HEK293 (cell line): ENCODE measurements at regions not wholly inside any gene's neighbourhood (a gene's known extent, or its start where the extent isn't known, plus 50 kb on each side); places are given as distances from the start of the nearest gene placed in this dataset.

ENCODE experiments used
- CTCF ChIA-PET: fragments of 350-600 bp; formaldehyde crosslinking; extraction: SDS; loops from one replicate; lab custom pipeline; 2021; ENCODE audit warnings: antibody characterized with exemption; lab: Yijun Ruan, JAX
- POLR2A ChIA-PET: fragments of 300-600 bp; formaldehyde crosslinking; extraction: SDS; loops from one replicate; lab custom pipeline; 2020; ENCODE audit warnings: antibody characterized with exemption, inconsistent platforms; lab: Yijun Ruan, JAX
- H3K27ac ChIP-seq: fragments of 200-500 bp; sonication (Bioruptor generic); 2 replicates; pipeline ENCODE4 v1.5.1; 2014; ENCODE audit warnings: low read depth, low read length, control low read depth, inconsistent platforms; ENCODE audit errors: extremely low read depth
- H3K36me3 ChIP-seq, 2 experiments: fragments of 200-500 bp in 1 of 2; sonication (Bioruptor generic) in 1 of 2; 1 replicate in 1 of 2; 2 replicates in 1 of 2; pipeline ENCODE4 v1.5.1; 2014 to 2017; ENCODE audit warnings: inconsistent platforms in 2 of 2, low read length in 2 of 2; ENCODE audit not compliant: control insufficient read depth in 2 of 2, insufficient read depth in 1 of 2
- H3K4me1 ChIP-seq: fragments of 200-500 bp; sonication (Bioruptor generic); 2 replicates; pipeline ENCODE4 v1.5.1; 2014; ENCODE audit warnings: mild to moderate bottlenecking, low read length, inconsistent platforms; ENCODE audit not compliant: control insufficient read depth, insufficient read depth
- H3K4me3 ChIP-seq: 2 replicates; pipeline ENCODE4 v1.5.1; 2011; ENCODE audit warnings: low read depth, mild to moderate bottlenecking, control low read depth, low read length, moderate library complexity
- H3K9me3 ChIP-seq: fragments of 200-500 bp; sonication (Bioruptor generic); 2 replicates; pipeline ENCODE4 v1.5.1; 2014; ENCODE audit warnings: low read depth, low read length, inconsistent platforms; ENCODE audit not compliant: control insufficient read depth, insufficient read depth
- AEBP2 ChIP-seq: fragments of 450-650 bp; formaldehyde crosslinking; IDR thresholded peaks from 2 replicates; pipeline ENCODE4 v1.5.1; 2016; ENCODE audit warnings: missing biosample characterization, missing genetic modification characterization, borderline replicate concordance
- CTCF ChIP-seq: fragments of 450-650 bp; formaldehyde crosslinking; IDR thresholded peaks from 2 replicates; pipeline ENCODE4 v1.5.1; 2016; ENCODE audit warnings: missing biosample characterization, missing genetic modification characterization
- ELK4 ChIP-seq: IDR thresholded peaks from 2 replicates; pipeline ENCODE4 v1.6.1; 2011; ENCODE audit warnings: mild to moderate bottlenecking, low read depth, low read length, borderline replicate concordance
- SCRT1 ChIP-seq: fragments of 450-650 bp; formaldehyde crosslinking; IDR thresholded peaks from 2 replicates; pipeline ENCODE4 v1.5.1; 2016; ENCODE audit warnings: missing biosample characterization, missing genetic modification characterization, borderline replicate concordance
- TSHZ1 ChIP-seq: fragments of 450-650 bp; formaldehyde crosslinking; IDR thresholded peaks from 2 replicates; pipeline ENCODE4 v1.5.1; 2016; ENCODE audit warnings: missing biosample characterization, missing genetic modification characterization, borderline replicate concordance
- YY2 ChIP-seq: fragments of 450-650 bp; formaldehyde crosslinking; IDR thresholded peaks from 2 replicates; pipeline ENCODE4 v1.5.1; 2016; ENCODE audit warnings: missing biosample characterization, missing genetic modification characterization
- ZBTB48 ChIP-seq: fragments of 450-650 bp; formaldehyde crosslinking; IDR thresholded peaks from 2 replicates; pipeline ENCODE4 v1.5.1; 2016; ENCODE audit warnings: missing biosample characterization, missing genetic modification characterization
- ZNF24 ChIP-seq: fragments of 450-650 bp; formaldehyde crosslinking; IDR thresholded peaks from 2 replicates; pipeline ENCODE4 v1.5.1; 2016; ENCODE audit warnings: missing biosample characterization, missing genetic modification characterization
- ZNF341 ChIP-seq: fragments of 450-650 bp; formaldehyde crosslinking; IDR thresholded peaks from 2 replicates; pipeline ENCODE4; 2016; ENCODE audit warnings: low read depth, missing biosample characterization, missing genetic modification characterization
- ZNF350 ChIP-seq: fragments of 450-650 bp; formaldehyde crosslinking; IDR thresholded peaks from 2 replicates; pipeline ENCODE4 v1.5.0; 2017; ENCODE audit warnings: missing biosample characterization, mild to moderate bottlenecking, missing genetic modification characterization
- ZNF449 ChIP-seq: fragments of 450-650 bp; formaldehyde crosslinking; IDR thresholded peaks from 2 replicates; pipeline ENCODE4 v1.5.1; 2017; ENCODE audit warnings: missing biosample characterization, mild to moderate bottlenecking, missing genetic modification characterization, moderate library complexity
- ZNF558 ChIP-seq: fragments of 450-650 bp; formaldehyde crosslinking; IDR thresholded peaks from 2 replicates; pipeline ENCODE4 v1.5.1; 2016; ENCODE audit warnings: missing biosample characterization, missing genetic modification characterization
- ZNF626 ChIP-seq: fragments of 450-650 bp; sonication (Bioruptor Pico); formaldehyde crosslinking; IDR thresholded peaks from 2 replicates; pipeline ENCODE4 v1.5.1; 2018; ENCODE audit warnings: missing biosample characterization, missing genetic modification characterization, inconsistent platforms
- ZNF670 ChIP-seq: fragments of 450-650 bp; formaldehyde crosslinking; IDR thresholded peaks from 2 replicates; pipeline ENCODE4 v1.5.1; 2016; ENCODE audit warnings: missing biosample characterization, missing genetic modification characterization, low read depth
- ZSCAN23 ChIP-seq: fragments of 450-650 bp; formaldehyde crosslinking; IDR thresholded peaks from 2 replicates; pipeline ENCODE4 v1.5.1; 2016; ENCODE audit warnings: missing biosample characterization, missing genetic modification characterization
- ZXDB ChIP-seq: fragments of 450-650 bp; formaldehyde crosslinking; IDR thresholded peaks from 2 replicates; pipeline ENCODE4 v1.5.1; 2016; ENCODE audit warnings: missing biosample characterization, missing genetic modification characterization

GRCh38 chr22:34324763-34325162 lies 404.5 kb upstream of the LARGE1 start:
- Histone ChIP-seq H3K4me1 (no peaks in the 10 kb centered on the region), H3K9me3 (no peaks in the 10 kb centered on the region; the same call in 1 of the 2 replicates)
- no peak for TF ChIP-seq ZBTB48 (tag by site-specific recombination)
- TF ChIP-seq ZNF24: no peak
- TF ChIP-seq ZNF558 (tag by site-specific recombination): no peak
- TF ChIP-seq AEBP2: no peak
- TF ChIP-seq ZNF449 (tag by site-specific recombination): no peak
- no peak for TF ChIP-seq ZNF626 (tag by site-specific recombination)
- no peak for TF ChIP-seq TSHZ1 (tag by site-specific recombination)
- TF ChIP-seq ZNF670 (tag by site-specific recombination): no peak
- no peak for TF ChIP-seq CTCF (tag by site-specific recombination)
- no peak for TF ChIP-seq ZSCAN23 (tag by site-specific recombination)
- TF ChIP-seq ZNF350 (tag by site-specific recombination): no peak
- no peak for TF ChIP-seq SCRT1
- TF ChIP-seq ZXDB (tag by site-specific recombination): no peak
- TF ChIP-seq ELK4: no peak
- TF ChIP-seq, all 188 proteins: peak for 0
- Histone ChIP-seq H3K27ac (no peak overlapping the region), H3K36me3 (no peaks in the 10 kb centered on the region), H3K4me3 (no peak overlapping the region)
- POLR2A ChIA-PET: no interaction called here
- CTCF ChIA-PET: no interaction called here

- H3K27ac ChIP-seq: no peak overlapping the region
- TF ChIP-seq ZNF341 (tag by site-specific recombination) (no peak), YY2 (tag by site-specific recombination) (no peak)
- TF ChIP-seq, all 188 proteins: peak for 0
- no peaks in the 10 kb centered on the region for H3K9me3 ChIP-seq
- ChIA-PET POLR2A (no interaction called here), CTCF (no interaction called here)
- no peaks in the 10 kb centered on the region for H3K4me1 ChIP-seq
- H3K36me3 ChIP-seq: no peaks in the 10 kb centered on the region
- no peak overlapping the region for H3K4me3 ChIP-seq
These were observed 406.6 kb upstream of the LARGE1 start for GRCh38 chr22:34326901-34327300.
